ENCODE measurements at regions not wholly inside any gene's neighbourhood (a gene's known extent, or its start where the extent isn't known, plus 50 kb on each side); places are given as distances from the start of the nearest gene placed in this dataset.

DNA sequence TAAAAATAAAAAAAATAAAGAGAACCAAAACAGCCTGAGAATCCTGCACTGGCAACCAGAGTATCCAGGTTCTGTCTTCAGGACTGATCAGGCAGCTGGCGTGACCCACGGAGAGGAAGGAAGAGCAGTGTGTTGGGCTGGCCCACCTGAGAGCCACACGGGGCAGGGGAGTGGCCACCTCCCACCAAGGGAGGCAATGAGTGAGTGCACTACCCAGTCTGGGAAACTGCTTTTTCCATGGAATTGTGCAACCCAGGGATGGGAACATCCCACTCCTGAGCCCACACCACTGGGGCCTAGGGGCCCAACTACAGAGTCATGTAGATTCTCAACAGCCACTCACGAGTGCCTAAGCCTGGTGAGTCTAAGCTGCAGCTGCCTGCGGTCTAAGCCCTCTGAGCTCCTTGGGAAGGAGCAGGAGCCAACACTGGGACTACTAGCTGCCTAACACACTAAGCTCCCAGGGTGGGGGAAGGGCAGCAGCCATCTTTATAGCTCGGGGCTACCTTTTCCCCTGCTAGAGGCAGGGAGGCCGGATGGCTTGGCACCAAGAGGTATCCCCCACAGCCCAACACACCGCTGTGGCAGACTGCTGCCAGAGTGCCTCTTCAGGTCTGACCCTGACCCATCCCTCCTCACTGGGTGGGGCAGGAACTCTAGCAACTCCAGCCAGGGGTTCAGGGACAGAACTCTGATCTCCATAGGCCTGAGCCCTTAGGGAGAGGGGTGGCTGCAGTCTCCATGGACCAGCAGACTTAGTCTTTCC is 610.9 kb downstream of the RERGL start:
- TF ChIP-seq POLR2A (IDR thresholded peaks at IDR 0.05), result no peak
- no peak for TF ChIP-seq POLR2AphosphoS5 (IDR thresholded peaks at IDR 0.05)
- no peak for TF ChIP-seq CTCF (IDR thresholded peaks at IDR 0.05 in 8 of 11, conservative IDR thresholded peaks at IDR 0.05 in 3 of 11)

Measured in spleen (tissue), 7 donors.